GM12874 (cell line): ENCODE measurements at regions not wholly inside any gene's neighbourhood (a gene's known extent, or its start where the extent isn't known, plus 50 kb on each side); places are given as distances from the start of the nearest gene placed in this dataset.

Experiments
- TF ChIP-seq, protein P1 (sequence below): IDR thresholded peaks from 2 replicates; pipeline ENCODE4 v1.5.1; 2011; ENCODE audit warnings: low read depth, mild to moderate bottlenecking, control low read depth, low read length, moderate library complexity; ENCODE audit not compliant: insufficient read depth

DNA sequence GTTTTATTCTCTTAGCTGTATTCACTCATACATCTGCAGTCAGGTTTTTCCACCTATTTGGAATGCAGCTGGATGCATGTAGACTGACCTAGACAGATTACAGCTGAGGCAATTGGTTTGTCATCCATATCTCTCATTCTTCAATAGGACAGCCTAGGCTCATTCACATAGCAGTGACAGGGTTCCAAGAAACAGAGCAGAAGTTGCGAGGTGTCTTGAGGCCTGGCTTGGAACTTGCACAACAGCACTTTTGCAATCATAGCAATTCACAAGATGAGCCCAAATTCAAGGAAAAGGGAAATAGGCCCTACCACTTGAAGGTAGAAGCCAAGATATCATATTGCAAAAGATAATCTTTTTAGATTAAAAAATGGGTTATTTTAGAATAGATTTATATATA is 508.9 kb upstream of the JAG1 start:
- TF ChIP-seq, protein P1, sequence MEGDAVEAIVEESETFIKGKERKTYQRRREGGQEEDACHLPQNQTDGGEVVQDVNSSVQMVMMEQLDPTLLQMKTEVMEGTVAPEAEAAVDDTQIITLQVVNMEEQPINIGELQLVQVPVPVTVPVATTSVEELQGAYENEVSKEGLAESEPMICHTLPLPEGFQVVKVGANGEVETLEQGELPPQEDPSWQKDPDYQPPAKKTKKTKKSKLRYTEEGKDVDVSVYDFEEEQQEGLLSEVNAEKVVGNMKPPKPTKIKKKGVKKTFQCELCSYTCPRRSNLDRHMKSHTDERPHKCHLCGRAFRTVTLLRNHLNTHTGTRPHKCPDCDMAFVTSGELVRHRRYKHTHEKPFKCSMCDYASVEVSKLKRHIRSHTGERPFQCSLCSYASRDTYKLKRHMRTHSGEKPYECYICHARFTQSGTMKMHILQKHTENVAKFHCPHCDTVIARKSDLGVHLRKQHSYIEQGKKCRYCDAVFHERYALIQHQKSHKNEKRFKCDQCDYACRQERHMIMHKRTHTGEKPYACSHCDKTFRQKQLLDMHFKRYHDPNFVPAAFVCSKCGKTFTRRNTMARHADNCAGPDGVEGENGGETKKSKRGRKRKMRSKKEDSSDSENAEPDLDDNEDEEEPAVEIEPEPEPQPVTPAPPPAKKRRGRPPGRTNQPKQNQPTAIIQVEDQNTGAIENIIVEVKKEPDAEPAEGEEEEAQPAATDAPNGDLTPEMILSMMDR: no peak

DNA sequence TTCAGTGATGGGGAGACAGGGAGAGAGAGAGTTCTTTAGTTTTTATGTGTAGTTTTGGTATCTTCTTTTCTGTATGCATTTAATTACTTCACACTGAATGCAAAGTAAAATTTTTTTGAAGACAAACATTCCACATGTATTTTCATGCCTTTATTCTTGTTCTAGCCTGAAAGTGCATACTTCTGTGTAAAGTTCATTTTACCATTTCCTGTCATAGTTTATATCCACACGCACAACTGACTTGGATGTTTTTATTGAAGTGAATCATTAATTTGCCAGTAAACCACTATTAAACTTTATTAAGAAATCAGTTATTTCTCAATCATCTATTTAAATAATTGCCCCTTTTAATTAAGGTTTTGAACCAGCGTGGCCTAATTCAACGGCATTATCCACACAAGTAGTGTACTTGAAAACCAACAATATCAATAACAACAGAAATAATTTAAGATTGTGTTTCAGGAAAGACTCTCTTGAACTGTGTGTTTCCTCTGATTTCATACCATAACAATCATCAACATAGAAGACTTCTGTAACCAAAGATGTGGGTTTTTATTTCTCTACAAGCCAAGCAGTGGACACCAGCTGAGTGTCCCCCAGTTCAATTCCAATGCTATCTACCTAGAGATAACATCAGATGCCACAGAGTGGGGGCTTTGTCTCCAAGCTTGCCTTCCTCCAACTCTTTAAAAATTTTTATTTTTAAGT is 512.7 kb upstream of the JAG1 start:
- TF ChIP-seq, protein P1: no peak

DNA sequence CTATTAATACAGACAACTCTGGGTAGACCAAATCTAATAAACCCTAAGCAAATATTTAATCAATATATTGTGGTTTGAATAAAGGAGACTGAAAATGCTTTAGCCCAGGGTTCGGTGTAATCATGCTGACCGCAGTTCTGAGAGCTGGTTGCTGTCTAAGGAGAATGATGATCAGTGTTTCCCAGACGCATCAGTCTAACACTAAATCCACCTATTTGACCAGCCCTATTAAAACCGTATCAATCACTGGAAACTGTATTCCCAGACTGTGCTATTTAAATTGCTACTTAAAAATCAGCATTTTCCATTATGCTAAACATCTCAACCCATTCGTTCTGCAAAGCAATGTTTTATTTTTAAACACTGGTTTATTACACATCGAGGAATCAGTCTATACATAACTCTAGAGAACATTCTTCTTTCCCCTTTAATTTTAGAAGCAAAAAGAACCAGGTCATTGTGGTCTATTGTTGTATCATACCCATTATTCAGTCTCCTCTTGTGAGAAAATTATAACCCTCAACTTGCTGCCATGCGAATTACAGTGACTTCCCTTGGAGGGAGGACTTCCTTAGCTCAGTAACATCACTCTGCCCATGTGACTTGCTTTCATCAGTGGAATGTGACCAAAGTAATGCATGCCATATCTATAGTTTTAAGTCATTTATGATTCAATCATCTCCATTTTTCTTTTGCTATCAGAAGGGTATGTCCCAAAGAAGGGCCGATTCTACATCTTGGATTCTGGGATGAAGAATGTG is 515.2 kb upstream of the JAG1 start:
- TF ChIP-seq, protein P1: no peak

DNA sequence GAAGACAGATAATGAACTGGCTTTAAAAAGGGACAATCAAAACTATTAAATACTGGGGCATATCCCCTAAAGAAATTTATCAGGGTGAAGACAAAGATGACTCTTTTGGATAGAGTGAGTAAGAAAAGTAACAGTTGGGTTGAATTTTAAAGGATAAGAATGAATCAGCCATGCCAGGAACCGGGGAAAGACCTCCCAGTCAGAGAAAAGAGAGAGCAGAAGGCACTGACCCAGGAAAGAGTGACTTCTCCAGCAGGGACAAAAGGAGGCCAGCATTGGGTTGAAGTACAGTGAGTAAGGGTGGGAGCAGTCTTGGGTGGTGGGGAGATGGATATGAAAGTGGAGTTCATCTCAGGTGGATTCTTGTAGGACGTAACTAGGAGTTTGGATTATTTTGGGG is 516.9 kb upstream of the JAG1 start:
- TF ChIP-seq, protein P1: no peak

DNA sequence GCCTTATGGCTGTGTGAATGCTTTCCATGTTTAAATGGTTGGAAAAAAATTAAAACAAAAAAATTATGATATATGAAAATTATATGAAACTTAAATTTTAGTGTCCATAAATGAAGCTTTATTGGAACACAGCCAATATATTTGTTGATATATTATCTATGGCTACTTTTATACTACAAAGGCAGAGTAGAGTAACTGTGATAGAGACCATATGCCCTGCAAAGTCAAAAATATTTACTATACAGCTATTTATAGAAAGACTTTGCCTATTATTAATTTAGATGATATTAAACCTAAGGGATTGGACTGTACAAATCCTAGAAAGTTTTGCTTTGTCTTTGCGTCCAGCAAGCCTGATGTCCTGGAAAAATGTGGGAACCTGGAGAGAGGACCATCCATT is 518.3 kb upstream of the JAG1 start:
- TF ChIP-seq, protein P1: no peak

DNA sequence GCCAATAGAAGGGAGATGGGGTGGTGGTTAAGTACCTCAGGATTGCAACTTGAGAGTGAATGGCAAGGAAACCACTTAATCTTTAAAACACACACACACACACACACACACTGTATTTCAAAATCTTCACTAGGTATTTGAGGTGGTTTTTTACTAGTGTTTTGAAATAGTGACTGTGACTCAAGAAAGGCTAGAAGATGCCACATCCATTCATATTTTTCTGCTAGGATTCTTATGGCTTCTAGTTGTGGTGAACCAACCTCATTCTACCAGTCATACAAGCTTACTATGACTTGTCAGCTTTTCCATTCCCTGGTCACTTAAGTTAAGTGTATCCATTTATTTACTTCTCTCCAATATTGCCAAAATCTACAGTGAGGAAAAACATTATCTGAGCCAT is 519.4 kb upstream of the JAG1 start:
- TF ChIP-seq, protein P1: no peak

DNA sequence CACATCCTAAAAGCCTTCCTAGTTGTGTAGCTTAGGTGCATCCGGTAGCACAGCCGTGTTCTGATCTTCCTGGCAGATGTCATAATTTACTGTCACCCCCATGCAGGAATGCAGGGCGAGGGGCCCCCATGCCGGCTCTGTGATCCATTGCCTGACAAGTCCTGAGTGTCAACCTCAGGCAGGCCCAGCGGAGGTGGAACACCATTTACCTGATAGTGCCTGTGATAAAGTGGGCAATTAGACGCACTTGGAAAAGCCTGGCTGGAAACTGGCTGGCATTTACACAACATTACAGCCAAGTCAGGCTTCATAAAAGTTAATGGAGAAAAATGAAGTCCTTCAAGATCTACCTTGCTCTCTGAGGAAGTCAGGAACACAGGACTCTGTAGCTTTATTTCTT is 521.4 kb upstream of the JAG1 start:
- TF ChIP-seq, protein P1: no peak
